8988T (cell line): ENCODE measurements at regions not wholly inside any gene's neighbourhood (a gene's known extent, or its start where the extent isn't known, plus 50 kb on each side); places are given as distances from the start of the nearest gene placed in this dataset.

Experiments
- DNase-seq: peaks from one replicate; pipeline ENCODE4 v3.0.0; 2011

DNA sequence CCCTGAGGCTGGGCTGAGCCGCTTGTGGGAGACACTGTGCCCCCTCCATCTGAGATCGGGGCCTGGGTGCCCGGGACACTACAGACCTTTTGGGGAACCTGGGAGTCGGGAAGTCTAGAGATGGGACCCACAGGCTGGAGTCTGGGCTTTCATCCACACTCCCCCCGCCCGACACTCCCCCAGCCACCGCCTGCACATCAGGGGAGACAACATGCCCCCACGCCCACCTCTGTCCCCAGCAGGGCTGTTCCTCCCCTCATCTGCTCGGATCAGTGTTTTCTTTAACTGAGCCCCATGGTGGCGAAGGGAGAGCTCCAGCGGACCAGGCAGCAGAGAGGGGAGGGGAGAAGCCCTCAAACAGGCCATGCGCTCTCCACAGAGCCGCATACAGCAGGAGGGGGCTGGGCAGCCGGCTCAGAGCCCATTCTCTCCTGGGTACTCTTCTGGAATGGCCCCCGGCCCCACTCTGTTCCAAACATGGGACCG lies 174.7 kb downstream of the IGLL1 start:
- DNase-seq, result no peak

DNA sequence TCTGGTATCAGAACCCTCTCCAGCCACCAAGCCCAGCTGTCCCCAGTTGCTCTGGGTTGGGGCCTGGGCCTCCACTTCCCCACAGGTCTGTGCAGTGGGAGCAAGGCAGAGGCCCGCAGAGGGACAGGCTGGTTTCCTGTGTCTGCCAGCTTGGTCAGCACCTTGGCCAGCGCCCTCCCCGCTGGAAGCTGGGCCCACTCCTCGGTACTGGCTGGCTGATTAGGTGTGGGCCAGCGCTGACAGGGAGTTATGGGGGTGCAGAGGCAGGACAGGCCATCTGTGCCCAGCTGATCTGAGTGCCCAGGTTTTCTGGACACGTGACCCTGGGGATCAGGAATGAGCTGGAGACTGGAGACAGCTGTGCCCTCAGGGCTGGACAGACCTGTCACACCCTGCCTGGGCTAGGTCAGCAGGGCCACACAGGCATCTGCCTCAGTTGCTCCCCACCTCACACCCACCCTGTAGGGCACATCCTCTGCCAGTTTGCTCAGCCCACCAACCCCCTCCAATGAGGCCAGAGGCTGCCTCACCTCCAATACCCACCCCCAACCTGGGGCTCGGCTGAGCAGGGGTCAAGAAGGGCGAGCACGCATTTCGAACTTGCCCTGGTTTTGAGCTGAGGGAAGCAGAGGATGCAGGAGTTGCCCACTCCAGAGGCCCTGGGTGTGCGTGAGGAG lies 175.3 kb downstream of the IGLL1 start:
- no peak for DNase-seq

DNA sequence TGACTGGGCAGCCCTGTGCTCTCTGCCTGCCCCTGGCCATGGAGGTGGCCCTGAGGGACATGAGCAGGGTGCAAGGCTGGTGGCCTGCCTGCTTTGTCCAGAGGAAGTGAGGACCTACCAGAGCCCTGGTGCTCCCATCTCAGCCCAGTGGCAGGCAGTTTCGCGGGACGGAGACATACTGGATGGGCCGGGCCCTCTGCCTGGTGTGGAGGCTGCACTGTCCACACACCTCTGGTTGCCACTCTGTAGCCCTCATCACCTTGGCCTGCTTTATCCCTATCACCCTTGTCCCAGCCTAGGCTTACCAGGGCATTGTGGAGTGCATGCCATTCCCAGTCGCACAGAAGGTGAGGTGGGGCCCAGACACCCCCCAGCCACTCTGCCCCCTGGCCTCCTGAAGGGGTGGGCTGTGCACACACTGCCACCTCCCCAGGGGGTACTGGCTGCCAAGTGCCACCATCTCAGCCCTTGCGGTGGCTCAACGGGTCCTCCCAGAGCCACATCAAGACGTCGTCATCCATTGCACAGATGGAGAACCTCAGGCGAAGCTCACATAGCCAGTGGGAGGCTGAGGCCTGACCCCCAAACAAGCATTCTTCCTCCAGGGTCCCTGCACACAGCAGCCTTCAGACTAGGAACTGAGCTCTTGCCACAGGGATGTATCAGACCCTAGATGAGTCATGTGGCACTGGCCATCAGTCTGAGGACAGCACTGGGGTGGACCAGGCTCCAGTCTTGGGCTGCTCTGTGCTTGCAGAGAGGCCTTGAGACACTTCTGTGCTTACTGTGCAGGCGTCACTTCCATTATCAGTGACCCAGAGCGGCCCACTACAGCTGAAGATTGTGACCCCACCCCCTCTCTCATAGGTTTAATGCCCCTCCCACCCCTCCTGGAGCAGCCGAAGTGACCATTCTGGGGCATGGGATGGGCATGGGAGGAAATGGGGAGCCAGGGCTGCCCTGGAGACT lies 176.1 kb downstream of the IGLL1 start:
- no peak for DNase-seq

DNA sequence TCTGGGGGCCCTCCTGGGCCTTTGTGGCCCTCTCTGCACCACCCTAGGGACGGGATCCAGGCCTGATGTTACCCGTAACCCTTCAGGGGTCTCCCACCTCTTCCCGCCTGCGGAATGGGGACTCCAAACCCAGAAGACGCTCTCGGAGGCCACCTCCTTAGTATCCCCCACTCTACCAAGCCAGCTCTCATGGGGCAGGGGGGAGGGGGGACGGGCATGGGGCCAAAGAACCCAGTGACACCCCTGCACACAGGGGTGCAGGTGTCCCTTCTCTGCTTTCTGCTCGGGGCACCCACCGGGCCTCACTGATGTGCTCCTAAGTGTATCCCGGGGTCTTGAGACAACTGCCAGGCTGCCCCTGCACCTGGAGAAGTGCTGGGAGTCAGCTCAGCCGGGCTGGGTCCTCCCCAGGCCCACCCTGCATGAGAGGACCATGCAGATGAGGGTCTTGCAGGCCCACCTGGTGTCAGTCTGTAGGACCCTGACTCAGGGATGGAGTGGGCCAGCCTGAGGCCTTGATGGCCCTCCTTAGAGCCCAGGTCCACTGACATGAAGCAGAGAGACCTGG lies 176.9 kb downstream of the IGLL1 start:
- no peak for DNase-seq

DNA sequence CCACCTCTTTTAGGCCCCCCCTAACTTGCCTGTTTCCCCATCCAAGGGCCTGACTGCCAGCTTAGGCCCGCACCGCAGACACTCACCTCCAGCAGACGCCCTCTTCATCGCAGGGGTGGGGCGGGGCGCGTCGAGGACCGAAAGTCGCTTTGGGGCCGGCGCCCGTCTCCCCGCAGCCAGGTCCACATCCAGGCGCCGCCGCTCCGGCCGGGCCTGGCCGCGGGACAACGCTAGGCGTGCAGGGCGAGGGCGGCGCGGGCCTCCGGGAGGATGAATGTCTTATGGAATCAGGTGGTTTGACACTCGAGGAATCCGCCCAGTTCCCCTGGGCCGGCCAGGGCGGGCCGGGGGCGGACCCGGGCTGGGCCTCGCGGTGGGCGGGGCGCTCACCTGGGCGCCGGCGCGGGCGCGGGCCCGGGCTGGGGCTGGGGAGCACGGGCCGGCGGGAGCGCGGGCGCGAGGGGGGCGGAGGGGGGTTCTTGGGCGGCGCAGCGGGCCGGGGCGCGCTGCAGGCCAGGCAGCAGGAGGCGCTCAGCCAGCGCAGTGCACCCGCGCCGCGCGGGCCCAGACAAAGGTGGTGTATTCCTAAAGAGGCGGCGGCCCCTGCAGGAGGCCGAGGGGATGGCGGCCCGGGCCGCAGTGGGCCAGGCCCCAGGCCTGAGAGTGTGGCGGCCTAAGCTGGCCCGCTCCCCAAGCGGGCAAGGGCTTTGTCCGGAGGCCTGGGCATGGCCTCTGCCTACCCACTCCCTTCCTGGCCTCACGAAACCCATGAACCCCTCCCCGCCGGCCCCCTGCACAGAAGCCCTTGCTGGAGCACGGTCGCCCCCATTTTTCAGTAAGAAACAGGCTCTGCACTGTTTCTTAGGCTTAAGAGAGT lies 177.6 kb downstream of the IGLL1 start:
- peak; percentile 68 for DNase-seq

DNA sequence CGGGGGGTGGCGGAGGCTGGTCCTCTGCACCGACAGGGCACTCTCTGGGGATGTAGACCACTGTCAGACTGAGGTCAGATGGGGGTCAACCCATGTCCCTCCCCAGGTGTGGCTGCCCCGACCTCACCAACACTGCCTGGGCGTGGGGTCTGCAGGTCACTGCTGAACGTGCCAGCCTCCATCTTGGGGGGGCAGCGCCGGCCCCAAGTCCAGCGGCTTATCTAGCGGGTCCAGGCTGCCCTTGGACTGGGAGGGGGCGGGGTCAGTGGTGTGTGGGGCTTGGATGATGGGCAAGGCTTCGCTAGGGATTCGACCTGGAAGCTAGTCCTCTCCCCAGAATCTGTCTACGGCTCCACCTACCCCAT lies 178.2 kb downstream of the IGLL1 start:
- no peak for DNase-seq

DNA sequence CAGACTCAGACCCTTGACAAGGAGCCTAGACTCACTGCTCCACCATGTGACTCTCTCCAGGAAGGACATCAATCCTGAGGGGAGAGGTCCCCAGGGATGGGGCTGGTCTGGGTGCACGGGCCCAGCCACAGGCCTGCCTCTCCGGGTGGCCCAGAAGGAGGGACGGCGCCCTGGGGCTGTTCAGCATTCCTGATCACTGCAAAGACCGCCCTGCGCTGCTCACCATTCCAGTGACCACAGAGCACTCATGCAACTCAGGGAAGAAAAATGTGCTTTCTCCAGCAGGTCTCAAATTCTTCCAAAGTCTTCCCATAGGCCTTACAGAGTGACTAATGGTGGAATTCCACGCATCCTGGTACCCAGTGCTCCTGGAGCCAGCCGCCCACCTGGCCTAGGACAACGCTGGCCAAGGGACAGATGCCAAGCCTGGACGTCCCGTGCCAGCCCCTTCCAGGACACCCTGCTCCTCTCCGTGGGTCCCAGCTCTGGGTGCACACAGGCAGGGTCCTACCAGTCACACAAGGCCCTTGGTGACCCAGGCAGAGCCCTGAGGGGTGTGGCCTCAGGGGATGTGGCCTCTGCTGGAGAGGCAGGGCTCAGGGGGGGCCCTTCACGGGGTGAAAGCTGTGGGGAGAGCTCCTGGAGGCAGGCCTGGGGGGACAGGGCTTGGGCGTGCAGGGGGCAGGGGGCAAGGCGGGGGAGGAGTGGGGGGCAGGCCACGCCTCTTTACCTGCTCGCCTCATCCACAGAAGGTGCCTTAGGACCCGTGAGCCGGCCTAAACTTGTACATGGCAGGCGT lies 178.8 kb downstream of the IGLL1 start:
- no peak for DNase-seq

DNA sequence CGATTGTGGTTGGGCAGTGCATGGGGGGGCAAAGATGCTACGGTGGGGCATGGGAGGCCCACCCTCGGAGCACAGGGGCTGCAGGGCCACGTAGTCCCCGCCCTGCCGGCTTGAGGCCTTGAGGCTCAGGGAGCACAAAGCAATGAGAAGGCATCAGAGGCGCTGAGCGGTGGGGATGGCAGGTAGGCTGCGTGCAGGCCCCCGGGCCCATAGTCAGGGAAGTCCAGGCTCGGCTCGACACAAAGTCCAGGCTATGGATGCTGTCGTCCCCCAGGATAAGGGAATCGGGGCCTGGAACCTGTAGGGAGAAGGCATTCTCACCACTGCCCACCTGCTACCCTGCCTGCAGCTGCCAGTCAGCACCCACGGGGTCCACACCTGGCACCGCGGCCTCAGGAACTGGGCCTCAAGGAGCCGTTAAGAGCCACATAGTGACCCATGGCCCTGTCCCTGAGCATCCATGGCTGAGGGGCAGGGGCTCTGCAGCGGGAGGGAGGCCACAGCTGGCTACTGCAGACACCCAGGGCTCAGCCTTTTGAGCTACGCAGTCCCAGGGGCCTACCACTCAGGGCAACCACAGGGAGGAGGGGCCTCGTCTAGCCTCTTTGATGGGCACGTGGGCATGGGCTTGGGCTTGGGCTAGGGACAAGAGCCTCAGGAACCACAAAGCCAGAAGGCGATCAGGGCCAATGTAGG lies 179.7 kb downstream of the IGLL1 start:
- no peak for DNase-seq

DNA sequence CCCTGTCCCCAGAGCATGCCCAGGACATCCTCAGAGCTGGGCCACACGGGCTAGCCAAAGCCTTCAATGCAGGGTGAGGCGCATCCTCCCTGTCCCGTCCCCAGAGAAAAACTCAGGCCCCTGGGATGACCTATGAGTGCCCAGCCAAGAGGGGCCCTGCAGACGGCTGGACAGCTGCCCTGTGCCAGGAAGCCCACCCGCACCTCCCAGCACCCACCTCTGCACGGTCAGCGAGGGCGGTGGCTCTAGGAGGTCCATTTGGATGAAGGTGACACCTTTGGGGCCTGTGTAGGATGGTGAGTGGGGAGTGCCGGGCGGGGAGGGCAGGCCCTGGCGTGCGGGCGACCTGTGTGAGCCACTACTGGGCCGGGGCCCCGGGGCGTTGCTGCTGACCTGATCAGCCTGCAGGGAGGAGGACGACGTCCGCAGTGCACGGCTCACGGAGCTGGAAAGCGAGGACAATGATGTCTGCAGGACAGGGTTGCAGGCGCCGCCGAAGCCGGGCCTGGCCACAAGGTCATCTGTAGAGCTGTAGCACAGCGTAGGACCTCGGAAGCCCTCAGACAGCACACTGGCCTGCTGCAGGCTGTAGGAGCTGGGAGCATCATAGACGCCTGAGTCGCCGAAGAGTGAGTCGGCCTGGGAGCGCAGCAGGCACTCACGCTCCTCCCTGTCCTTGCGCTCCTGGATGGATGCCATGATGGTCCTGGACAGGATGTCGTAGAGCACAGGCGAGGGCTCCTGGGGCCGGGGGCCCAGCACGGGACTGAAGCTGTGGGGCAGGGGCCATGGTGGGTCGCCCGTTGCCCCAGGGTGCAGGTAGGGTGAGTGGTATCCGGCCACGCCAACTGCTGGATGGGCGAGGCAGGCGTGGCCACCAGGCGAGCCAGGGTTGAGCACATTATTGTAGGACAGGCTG lies 180.5 kb downstream of the IGLL1 start:
- no peak for DNase-seq

DNA sequence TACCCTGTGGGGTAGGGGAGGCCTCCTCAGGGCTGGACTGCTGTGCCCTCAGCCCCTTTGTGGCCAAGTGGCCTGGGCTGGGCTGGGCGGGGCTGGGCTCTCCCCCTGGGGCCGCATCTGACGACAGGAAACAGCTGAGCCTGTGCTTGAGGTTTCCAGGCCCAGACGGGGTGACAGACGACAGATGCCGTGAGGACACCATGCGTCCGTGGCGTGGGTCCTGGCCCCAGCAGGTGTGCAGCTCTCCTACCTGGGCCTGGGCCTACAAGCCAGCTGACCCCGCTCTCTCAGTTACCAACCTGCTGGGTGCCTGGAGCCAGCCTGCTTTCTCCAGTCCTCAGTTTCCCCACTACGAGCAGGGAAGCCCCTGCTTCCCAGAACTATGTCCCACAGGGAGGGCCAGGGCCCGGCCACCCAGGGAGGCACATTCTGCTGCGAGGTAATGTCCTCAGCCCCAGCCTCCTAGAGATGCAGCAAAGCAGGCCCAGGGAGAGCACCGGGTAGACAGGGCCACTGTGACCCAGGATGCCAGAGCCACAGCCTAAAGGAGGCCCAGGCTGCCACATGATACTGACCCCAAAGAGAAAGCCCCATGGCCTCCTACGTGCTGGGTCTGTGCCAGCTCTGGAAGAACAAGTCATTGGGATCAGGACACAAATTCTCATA lies 181.3 kb downstream of the IGLL1 start:
- no peak for DNase-seq

DNA sequence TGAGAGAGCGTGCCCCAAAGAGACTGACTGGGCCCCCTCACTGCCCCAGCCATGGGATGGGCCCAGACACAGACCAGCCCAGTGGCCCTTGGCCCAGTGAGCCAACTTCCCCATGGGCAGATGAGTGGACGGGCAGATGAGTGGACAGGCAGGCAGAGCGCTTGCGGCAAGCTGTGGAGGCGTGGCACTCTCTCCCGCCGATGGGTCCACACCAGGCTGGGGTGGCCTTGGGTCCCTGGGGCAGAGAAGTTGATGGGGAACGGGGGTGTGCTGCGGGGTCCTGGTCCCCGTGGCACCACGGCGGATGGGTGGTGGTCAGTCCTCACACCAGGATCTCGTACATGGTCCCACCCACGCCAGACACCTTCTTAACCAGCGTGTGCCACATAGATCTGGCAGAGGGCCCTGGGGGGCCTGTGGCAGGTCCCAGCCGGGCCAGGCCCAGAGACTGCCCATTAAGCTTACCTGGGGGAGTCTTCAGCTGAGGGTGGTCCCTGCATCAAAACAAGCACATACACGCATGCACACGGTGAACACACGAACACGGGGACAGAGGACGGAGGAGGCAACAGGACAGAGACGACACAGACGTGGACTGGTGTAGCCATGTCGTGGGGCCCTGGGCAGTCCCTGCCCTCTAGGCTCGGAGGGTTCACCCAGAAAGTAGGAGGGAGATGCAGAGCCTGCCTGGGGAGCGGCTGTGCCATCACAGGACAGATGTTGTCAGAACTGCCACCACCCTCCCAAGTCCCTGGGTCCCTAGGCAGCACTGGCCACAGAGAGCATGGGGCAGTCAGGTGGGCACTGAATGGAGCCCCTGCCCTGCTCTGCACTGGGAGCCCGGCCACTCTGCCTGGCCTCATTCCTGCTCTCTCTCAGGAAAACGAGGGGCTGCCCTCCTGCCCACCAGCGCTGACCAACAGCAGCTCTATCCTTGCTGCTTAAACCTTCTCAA lies 182.2 kb downstream of the IGLL1 start:
- DNase-seq, result no peak

DNA sequence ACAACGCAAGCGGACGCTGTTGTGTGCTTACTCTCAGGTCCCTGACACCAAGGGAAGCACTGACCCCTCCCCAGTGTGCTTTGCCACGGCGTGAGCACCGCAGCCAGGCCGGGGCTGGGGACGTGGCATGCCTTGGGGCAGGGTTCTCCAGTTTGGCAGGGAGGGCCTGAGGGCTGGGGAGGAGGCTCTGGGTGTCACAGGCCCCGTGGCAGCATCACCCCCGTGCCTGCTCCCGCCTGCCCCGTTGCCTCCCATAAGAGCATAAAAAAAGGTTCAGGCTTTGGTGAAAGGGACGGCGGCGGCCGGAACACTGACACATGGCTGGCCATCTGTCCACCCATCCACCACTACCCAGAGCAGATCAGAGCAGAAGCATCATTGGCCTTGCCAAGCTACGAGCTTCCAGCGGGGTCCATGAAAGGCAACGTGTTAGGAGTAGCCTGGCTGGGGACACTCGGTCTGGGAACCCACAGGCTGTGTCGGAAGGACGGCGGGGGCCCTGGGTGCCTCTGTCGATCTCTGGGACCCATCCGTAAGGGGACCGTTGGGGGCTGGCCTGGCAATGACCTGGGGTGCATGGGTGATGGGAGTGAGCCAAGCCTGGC lies 183.0 kb downstream of the IGLL1 start:
- DNase-seq, result no peak

DNA sequence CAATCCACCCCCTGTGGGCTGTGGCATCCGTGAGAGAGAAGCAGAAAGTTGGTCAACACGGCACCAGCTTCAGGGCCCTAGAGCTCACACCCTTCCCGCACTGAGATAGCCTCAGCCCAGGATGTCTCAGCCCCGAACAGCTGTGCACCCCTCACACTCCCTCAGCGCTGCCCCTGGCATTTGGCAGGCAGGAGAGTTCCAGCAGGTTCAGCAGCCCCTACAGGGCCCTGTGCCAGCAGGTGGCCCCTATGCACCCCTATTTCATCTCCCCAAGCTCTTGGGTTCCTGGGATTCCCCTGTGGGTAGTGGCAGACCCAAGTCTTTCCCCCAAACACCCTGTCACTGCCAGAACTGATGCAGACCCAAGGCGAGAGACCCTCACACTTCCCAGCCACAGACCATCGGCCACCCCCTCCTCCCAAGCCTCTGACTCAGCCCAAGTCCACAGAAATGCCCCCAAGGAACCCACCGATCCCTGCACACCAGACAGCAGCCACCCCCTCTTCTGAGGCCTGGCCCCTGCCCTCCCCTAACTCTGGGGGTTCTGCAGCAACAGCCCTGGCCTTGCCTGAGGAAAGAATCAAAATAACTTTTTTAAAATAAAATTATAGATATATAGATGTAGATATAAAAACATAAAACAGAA lies 183.6 kb downstream of the IGLL1 start:
- DNase-seq, result no peak

DNA sequence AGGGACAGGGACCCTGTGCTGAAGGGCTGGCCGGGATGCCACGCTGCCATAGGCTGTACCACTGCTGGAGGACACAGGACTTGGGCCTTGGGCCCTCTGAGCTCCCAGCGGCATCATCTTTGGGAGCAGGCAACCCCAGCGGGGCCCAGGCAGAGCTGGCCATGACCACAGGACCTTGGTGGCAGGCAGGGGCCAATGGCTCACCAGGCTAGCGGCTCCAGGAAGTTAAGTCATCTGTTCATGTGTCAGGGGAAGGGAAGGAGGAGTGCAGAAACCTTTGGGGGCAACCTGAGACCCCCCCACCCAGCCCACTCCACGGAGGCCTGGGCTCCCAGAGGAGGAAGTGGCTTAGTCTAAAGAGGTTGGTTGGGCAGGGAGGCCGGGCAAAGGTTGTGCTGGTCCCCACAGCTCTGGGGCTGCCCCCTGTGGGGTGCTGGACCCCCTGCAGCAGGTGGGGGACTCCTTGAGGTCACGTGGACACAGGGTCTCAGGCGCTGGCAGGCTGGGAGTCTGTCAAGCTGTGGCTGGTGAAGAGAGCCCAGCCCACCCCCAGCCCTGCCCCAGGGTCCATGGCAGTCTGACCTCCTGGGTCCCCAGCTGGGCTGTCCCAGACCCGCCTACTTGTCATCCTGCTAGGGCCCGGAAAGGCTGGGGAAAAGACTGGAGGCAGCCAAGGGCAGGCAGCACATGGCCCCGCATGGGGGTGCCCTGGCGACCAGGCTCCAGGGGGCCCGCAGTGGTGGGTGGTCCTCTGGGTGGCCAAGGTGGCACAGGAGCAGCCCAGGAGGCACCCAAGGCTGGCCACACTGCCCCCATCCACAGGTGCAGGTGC lies 184.3 kb downstream of the IGLL1 start:
- no peak for DNase-seq

DNA sequence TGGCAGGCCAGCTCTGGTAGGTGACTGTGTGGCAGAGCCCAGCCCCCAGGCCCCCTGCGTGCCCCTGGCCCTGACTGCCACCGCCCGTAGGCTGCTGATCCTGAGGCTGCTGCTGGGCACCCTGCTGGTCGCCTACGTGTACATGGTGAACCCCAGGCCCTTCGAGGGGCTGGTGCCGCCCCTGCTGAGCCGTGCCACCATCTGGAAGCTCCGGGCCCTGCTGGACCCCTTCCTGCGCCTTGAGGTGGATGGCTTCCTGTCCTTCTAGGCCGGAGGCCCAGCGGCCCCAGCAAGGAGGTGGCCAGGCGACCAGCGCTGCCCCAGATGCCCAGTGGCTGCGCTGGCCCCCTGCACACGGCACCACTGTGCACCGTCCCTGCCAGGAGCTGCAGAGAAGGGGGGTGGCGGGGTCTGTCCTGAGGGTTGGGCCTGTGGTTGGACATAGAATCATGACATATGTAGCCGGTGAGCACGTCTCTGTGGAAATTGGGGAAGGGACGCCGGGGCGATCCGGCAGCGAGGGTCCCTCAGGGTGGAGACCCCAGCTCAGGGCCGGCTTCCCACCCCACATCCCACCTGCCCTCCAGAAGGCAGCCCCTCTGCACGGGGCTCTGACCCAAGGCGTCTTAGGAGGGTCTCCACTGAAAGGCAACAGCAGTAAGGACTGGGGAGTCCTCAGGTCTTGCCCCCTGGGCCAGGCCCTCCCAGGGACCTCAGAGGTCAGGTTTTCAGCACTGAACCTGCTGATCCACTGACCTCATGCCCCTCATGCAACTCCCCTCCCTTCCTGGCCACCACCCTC lies 185.4 kb downstream of the IGLL1 start:
- DNase-seq, result no peak
